Upper lobe of left lung (tissue), 6 donors: ENCODE measurements at regions not wholly inside any gene's neighbourhood (a gene's known extent, or its start where the extent isn't known, plus 50 kb on each side); places are given as distances from the start of the nearest gene placed in this dataset.

ENCODE experiments used
- ATAC-seq, 2 donors: fragments of 200-7000 bp; cut with Tn5 transposase; one replicate each; pipeline ENCODE4 v1.9.1; 2022; ENCODE audit warnings: mild to moderate bottlenecking in 2 of 2, moderate library complexity in 2 of 2; ENCODE audit not compliant: low FRiP score in 2 of 2
- DNase-seq, 2 donors: peaks; one replicate each; pipeline ENCODE4 v3.0.0-alpha.2; 2019 to 2020
- H3K27ac ChIP-seq, 4 donors: fragments of 200-600 bp; sonication (generic); one replicate each; pipeline ENCODE4 v1.5.1; 2016 to 2019
- H3K27me3 ChIP-seq, 4 donors: fragments of 200-600 bp; sonication (generic); one replicate each; pipeline ENCODE4 v1.5.1; 2017 to 2019
- H3K36me3 ChIP-seq, 4 donors: fragments of 200-600 bp; sonication (generic); one replicate each; pipeline ENCODE4 v1.5.1; 2016 to 2019
- H3K4me1 ChIP-seq, 4 donors: fragments of 200-600 bp; sonication (generic); one replicate each; pipeline ENCODE4 v1.5.1; 2018 to 2019
- H3K4me3 ChIP-seq, 4 donors: fragments of 200-600 bp; sonication (generic); one replicate each; pipeline ENCODE4 v1.5.1; 2017 to 2019; ENCODE audit warnings: mild to moderate bottlenecking in 2 of 4, moderate library complexity in 1 of 4
- H3K9me3 ChIP-seq, 4 donors: fragments of 200-600 bp; sonication (generic); one replicate each; pipeline ENCODE4 v1.5.1; 2018 to 2019
- CTCF ChIP-seq, 6 experiments: fragments of 450-650 bp in 4 of 6; fragments of 200-600 bp in 2 of 6; sonication (generic) in 2 of 6; IDR thresholded peaks; one replicate each; pipeline ENCODE4 v1.5.1; 2016 to 2019; ENCODE audit warnings: antibody characterized with exemption in 6 of 6
- EP300 ChIP-seq, 4 donors: sonication (generic); formaldehyde crosslinking; IDR thresholded peaks; one replicate each; pipeline ENCODE4 v1.5.1; 2017; ENCODE audit warnings: antibody characterized with exemption in 4 of 4, control low read depth in 2 of 4
- POLR2A ChIP-seq, 4 donors: fragments of 450-650 bp; IDR thresholded peaks; one replicate each; pipeline ENCODE4 v1.5.1; 2016 to 2017; ENCODE audit warnings: antibody characterized with exemption in 4 of 4, mild to moderate bottlenecking in 2 of 4
- POLR2AphosphoS5 ChIP-seq, 2 donors: sonication (generic); formaldehyde crosslinking; IDR thresholded peaks; one replicate each; pipeline ENCODE4 v1.5.1; 2017; ENCODE audit warnings: antibody characterized with exemption in 2 of 2
- WGBS, 2 donors: methylation state at CpG; one replicate each; pipeline ENCODE4 v1.1.5; 2017 to 2018; 5-methylcytosine and 5-hydroxymethylcytosine counted together
- donor health status: DM: no; HTN: no; CAD: no; lungs with moderate emphysema.
- donor health status: DM: no; HTN: yes; CAD: no; lungs with severe emphysema.

GRCh38 chr7:80319461-80319860 lies 184.8 kb downstream of the GNAI1 start:
- WGBS, 2 donors: 51 to 55% methylated on average over 2 of the region's 2 CpGs
- no peak for ATAC-seq
- DNase-seq: no peak

GRCh38 chr7:80318081-80318480 lies 183.4 kb downstream of the GNAI1 start:
- H3K9me3 ChIP-seq: no peaks in the 10 kb centered on the region
- no peak overlapping the region for H3K4me3 ChIP-seq
- no peak for TF ChIP-seq POLR2A (IDR thresholded peaks at IDR 0.05)
- TF ChIP-seq EP300 (IDR thresholded peaks at IDR 0.05): no peak
- TF ChIP-seq POLR2AphosphoS5 (IDR thresholded peaks at IDR 0.05): no peak
- no peak for TF ChIP-seq CTCF (IDR thresholded peaks at IDR 0.05)
- H3K27me3 ChIP-seq: no peaks in the 10 kb centered on the region
- H3K36me3 ChIP-seq: no peaks in the 10 kb centered on the region
- 92 to 96% methylated on average over 3 of the region's 3 CpGs for WGBS, 2 donors
- DNase-seq (no peak), ATAC-seq (no peak)
- no peak overlapping the region for H3K27ac ChIP-seq
- no peaks in the 10 kb centered on the region for H3K4me1 ChIP-seq

More at GRCh38 chr7:80319461-80319860, 184.8 kb downstream of the GNAI1 start:
- TF ChIP-seq CTCF (IDR thresholded peaks at IDR 0.05) (no peak), EP300 (IDR thresholded peaks at IDR 0.05) (no peak), POLR2A (IDR thresholded peaks at IDR 0.05) (no peak), POLR2AphosphoS5 (IDR thresholded peaks at IDR 0.05) (no peak)
- H3K36me3 ChIP-seq: no peaks in the 10 kb centered on the region
- H3K27me3 ChIP-seq: no peaks in the 10 kb centered on the region
- H3K9me3 ChIP-seq: no peaks in the 10 kb centered on the region
- no peak overlapping the region for H3K4me3 ChIP-seq
- H3K4me1 ChIP-seq: no peaks in the 10 kb centered on the region
- no peak overlapping the region for H3K27ac ChIP-seq

GRCh38 chr7:80316811-80317210 lies 182.2 kb downstream of the GNAI1 start:
- no peaks in the 10 kb centered on the region for H3K36me3 ChIP-seq
- H3K9me3 ChIP-seq: no peaks in the 10 kb centered on the region
- no peak for ATAC-seq

GRCh38 chr7:80313716-80314115 lies 179.1 kb downstream of the GNAI1 start:
- 82 to 90% methylated on average over 3 of the region's 3 CpGs for WGBS, 2 donors
- no peak overlapping the region for H3K4me3 ChIP-seq
- no peak overlapping the region for H3K27ac ChIP-seq
- DNase-seq (no peak), ATAC-seq (no peak)
- TF ChIP-seq CTCF (IDR thresholded peaks at IDR 0.05) (no peak), POLR2AphosphoS5 (IDR thresholded peaks at IDR 0.05) (no peak), EP300 (IDR thresholded peaks at IDR 0.05) (no peak), POLR2A (IDR thresholded peaks at IDR 0.05) (no peak)
- H3K27me3 ChIP-seq: no peaks in the 10 kb centered on the region
- H3K36me3 ChIP-seq: no peaks in the 10 kb centered on the region
- H3K4me1 ChIP-seq: peaks cover 0 to 11% (median 4%) of the 10 kb centered on the region in 4 donors
- no peaks in the 10 kb centered on the region for H3K9me3 ChIP-seq

More at GRCh38 chr7:80316811-80317210, 182.2 kb downstream of the GNAI1 start:
- no peak overlapping the region for H3K27ac ChIP-seq
- H3K4me3 ChIP-seq: no peak overlapping the region
- WGBS, 2 donors: 85 to 96% methylated on average over 2 of the region's 2 CpGs
- H3K4me1 ChIP-seq: peaks cover 0 to 9% (median 4%) of the 10 kb centered on the region in 4 donors
- no peaks in the 10 kb centered on the region for H3K27me3 ChIP-seq
- no peak for TF ChIP-seq CTCF (IDR thresholded peaks at IDR 0.05)
- TF ChIP-seq EP300 (IDR thresholded peaks at IDR 0.05): no peak
- no peak for TF ChIP-seq POLR2A (IDR thresholded peaks at IDR 0.05)
- TF ChIP-seq POLR2AphosphoS5 (IDR thresholded peaks at IDR 0.05): no peak
- DNase-seq: no peak

- ATAC-seq (no peak), DNase-seq (no peak)
- Histone ChIP-seq H3K27ac (no peak overlapping the region), H3K36me3 (no peaks in the 10 kb centered on the region), H3K4me3 (no peak overlapping the region), H3K27me3 (no peaks in the 10 kb centered on the region), H3K4me1 (peaks cover 0 to 11% (median 4%) of the 10 kb centered on the region in 4 donors), H3K9me3 (no peaks in the 10 kb centered on the region)
- WGBS, 2 donors: 89 to 93% methylated on average over 6 of the region's 6 CpGs
- TF ChIP-seq EP300 (IDR thresholded peaks at IDR 0.05): no peak
- TF ChIP-seq CTCF (IDR thresholded peaks at IDR 0.05): no peak
- TF ChIP-seq POLR2A (IDR thresholded peaks at IDR 0.05): no peak
Observed at GRCh38 chr7:80313067-80313626, 178.5 kb downstream of the GNAI1 start.
